Naive thymus-derived CD4-positive, alpha-beta T cell (primary cell): ENCODE measurements at regions not wholly inside any gene's neighbourhood (a gene's known extent, or its start where the extent isn't known, plus 50 kb on each side); places are given as distances from the start of the nearest gene placed in this dataset.

ENCODE experiments used
- ATAC-seq: fragments of 150-1000 bp; cut with Tn5 transposase; 2 replicates; pipeline ENCODE4 v1.10.0; 2021; ENCODE audit warnings: mild to moderate bottlenecking, moderate library complexity
- CTCF ChIA-PET: fragments of 350-600 bp; sonication (Branson Sonifier 250); formaldehyde crosslinking; loops from one replicate; lab custom pipeline; 2021; ENCODE audit warnings: antibody characterized with exemption; lab: Charles Lee
- POLR2A ChIA-PET: fragments of 350-600 bp; sonication (Branson Sonifier 250); formaldehyde crosslinking; loops from one replicate; lab custom pipeline; 2021; ENCODE audit warnings: antibody characterized with exemption, inconsistent platforms; lab: Charles Lee
- DNase-seq, 9 donors: peaks; one replicate each; pipeline versions ENCODE4 v3.0.0 to v3.0.0-alpha.2; 2020 to 2022; ENCODE audit warnings: mixed read lengths in 1 of 9
- H3K27ac ChIP-seq: one replicate; pipeline ENCODE4 v1.7.0; 2013; ENCODE audit warnings: mild to moderate bottlenecking, low read depth, low read length, moderate library complexity
- H3K27me3 ChIP-seq, 2 donors: one replicate each; pipeline ENCODE4 v1.7.0; 2013; ENCODE audit warnings: low read length in 2 of 2, mild to moderate bottlenecking in 2 of 2, moderate library complexity in 2 of 2; ENCODE audit not compliant: control insufficient read depth in 2 of 2, insufficient read depth in 2 of 2
- H3K36me3 ChIP-seq, 3 experiments: 1 replicate in 2 of 3; 2 replicates in 1 of 3; pipeline ENCODE4 v1.7.0; 2013; ENCODE audit warnings: low read length in 3 of 3, mild to moderate bottlenecking in 3 of 3, moderate library complexity in 1 of 3; ENCODE audit not compliant: insufficient read depth in 3 of 3, control insufficient read depth in 2 of 3
- H3K4me1 ChIP-seq, 2 donors: one replicate each; pipeline ENCODE4 v1.7.0; 2013; ENCODE audit warnings: low read length in 2 of 2, mild to moderate bottlenecking in 2 of 2, moderate library complexity in 1 of 2; ENCODE audit not compliant: control insufficient read depth in 2 of 2, insufficient read depth in 2 of 2
- H3K4me3 ChIP-seq: 2 replicates; pipeline ENCODE4 v1.7.0; 2013; ENCODE audit warnings: mild to moderate bottlenecking, low read length
- H3K9me3 ChIP-seq, 3 experiments: 1 replicate in 2 of 3; 2 replicates in 1 of 3; pipeline ENCODE4 v1.7.0; 2013; ENCODE audit warnings: low read length in 3 of 3; ENCODE audit not compliant: control insufficient read depth in 2 of 3
- H3K27ac Mint-ChIP-seq, 9 donors: one replicate each; pipeline ENCODE4 v1.8.0; 2020 to 2022; ENCODE audit warnings: mixed read lengths in 9 of 9, mild to moderate bottlenecking in 8 of 9, moderate library complexity in 5 of 9, inconsistent platforms in 2 of 9
- H3K27me3 Mint-ChIP-seq, 5 donors: one replicate each; pipeline ENCODE4 v1.8.0; 2021 to 2022; ENCODE audit warnings: mixed read lengths in 5 of 5, mild to moderate bottlenecking in 1 of 5
- H3K36me3 Mint-ChIP-seq, 5 donors: one replicate each; pipeline ENCODE4 v1.8.0; 2020 to 2022; ENCODE audit warnings: mixed read lengths in 5 of 5, mild to moderate bottlenecking in 3 of 5, inconsistent platforms in 1 of 5
- H3K4me1 Mint-ChIP-seq, 7 donors: one replicate each; pipeline ENCODE4 v1.8.0; 2020 to 2022; ENCODE audit warnings: mixed read lengths in 7 of 7, mild to moderate bottlenecking in 3 of 7, inconsistent platforms in 1 of 7
- H3K4me3 Mint-ChIP-seq, 10 donors: one replicate each; pipeline ENCODE4 v1.8.0; 2020 to 2022; ENCODE audit warnings: mild to moderate bottlenecking in 10 of 10, mixed read lengths in 10 of 10, moderate library complexity in 6 of 10, inconsistent platforms in 2 of 10
- H3K9me3 Mint-ChIP-seq, 11 donors: one replicate each; pipeline ENCODE4 v1.8.0; 2020 to 2022; ENCODE audit warnings: mixed read lengths in 11 of 11, mild to moderate bottlenecking in 4 of 11, inconsistent platforms in 1 of 11, moderate library complexity in 1 of 11
- intact Hi-C, 2 donors: fragments of 100-400 bp; cut with micrococcal nuclease; formaldehyde crosslinking; loops; one replicate each; pipeline ENCODE4 v1.15.1; 2023

DNA sequence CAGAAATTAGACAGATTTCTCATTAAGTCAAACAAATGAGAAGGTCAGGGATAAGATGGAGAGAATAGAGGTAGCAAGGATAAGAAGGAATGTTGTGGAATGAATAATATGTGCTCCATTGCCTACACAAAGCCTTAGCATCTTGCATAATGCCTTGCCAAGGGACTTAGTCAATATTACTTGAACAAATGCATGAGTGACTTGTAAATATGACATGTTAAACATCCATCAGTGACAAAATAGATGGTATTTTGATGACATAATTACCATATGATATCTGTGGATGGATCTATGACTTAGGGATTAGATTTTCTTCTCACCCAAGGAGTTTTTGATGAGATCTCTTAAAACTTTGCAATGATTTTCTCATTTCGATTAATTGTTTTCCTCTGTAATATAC, 194.1 kb upstream of the RASSF8 start:
- H3K4me3 ChIP-seq, result no peak overlapping the region
- H3K36me3 ChIP-seq, result no peaks in the 10 kb centered on the region
- POLR2A ChIA-PET, result no interaction called here
- H3K27me3 ChIP-seq, result no peaks in the 10 kb centered on the region
- no peak for ATAC-seq
- H3K27ac ChIP-seq, result no peak overlapping the region
- no peaks in the 10 kb centered on the region for H3K4me1 ChIP-seq
- peaks cover 0 to 7% (median 5%) of the 10 kb centered on the region in 5 donors for H3K27me3 Mint-ChIP-seq
- H3K27ac Mint-ChIP-seq, result no peak overlapping the region
- no peak for DNase-seq
- no peaks in the 10 kb centered on the region for H3K36me3 Mint-ChIP-seq
- no peaks in the 10 kb centered on the region for H3K9me3 ChIP-seq
- intact Hi-C loops, result no loop called here
- no peaks in the 10 kb centered on the region for H3K9me3 Mint-ChIP-seq
- H3K4me1 Mint-ChIP-seq, result no peaks in the 10 kb centered on the region
- CTCF ChIA-PET, result no interaction called here
- no peak overlapping the region for H3K4me3 Mint-ChIP-seq

DNA sequence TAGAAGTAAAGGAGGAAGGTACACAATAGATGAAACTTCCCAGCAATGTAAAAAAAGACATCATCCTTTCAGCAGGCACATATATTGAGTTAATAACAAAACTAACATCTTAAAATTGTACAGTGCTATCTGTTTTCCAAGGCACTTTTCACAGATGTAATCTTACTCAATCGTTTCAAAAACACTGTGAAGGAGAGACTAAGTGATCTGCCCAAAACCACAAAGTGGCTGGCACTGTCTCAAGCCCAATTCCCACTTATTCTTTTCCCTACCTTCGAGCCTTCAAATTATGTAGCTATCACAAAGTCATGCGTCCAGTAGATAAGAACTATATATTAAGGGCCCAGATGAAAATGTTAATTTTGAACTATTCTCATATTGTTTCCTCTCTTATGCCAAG, 193.6 kb upstream of the RASSF8 start:
- DNase-seq (no peak), ATAC-seq (no peak)
- H3K36me3 ChIP-seq, result no peaks in the 10 kb centered on the region
- H3K4me3 ChIP-seq, result no peak overlapping the region
- ChIA-PET CTCF (no interaction called here), POLR2A (no interaction called here)
- no peaks in the 10 kb centered on the region for H3K4me1 ChIP-seq
- Mint-ChIP-seq H3K36me3 (no peaks in the 10 kb centered on the region), H3K27me3 (peaks cover 0 to 7% (median 4%) of the 10 kb centered on the region in 5 donors), H3K4me3 (no peak overlapping the region), H3K27ac (no peak overlapping the region), H3K4me1 (peaks cover 0 to 3% (median 0%) of the 10 kb centered on the region in 7 donors), H3K9me3 (no peaks in the 10 kb centered on the region)
- no peaks in the 10 kb centered on the region for H3K27me3 ChIP-seq
- no peak overlapping the region for H3K27ac ChIP-seq
- intact Hi-C loops, result no loop called here
- H3K9me3 ChIP-seq, result no peaks in the 10 kb centered on the region

DNA sequence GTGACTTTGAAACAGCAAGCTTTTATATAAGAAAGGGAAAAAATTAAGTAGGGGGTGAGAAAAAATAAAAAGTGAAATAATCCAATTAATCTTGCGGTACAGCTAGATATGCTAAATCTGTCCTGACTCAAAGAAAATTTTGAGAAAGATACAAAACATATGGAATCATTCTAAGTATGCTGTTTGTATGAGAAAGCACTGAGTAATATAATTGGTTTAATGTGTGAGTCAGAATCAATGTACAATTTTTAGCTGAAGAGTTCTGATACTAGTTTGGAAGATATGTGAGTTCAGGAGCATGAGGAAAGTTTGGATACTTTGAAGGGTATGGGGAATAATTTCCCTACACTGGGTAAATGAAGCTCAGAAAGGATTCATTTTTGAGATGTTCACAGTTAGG, 190.9 kb upstream of the RASSF8 start:
- H3K27me3 Mint-ChIP-seq, result peaks cover 0 to 7% (median 3%) of the 10 kb centered on the region in 5 donors
- DNase-seq (no peak), ATAC-seq (no peak)
- Histone ChIP-seq H3K27ac (no peak overlapping the region), H3K27me3 (no peaks in the 10 kb centered on the region), H3K4me3 (no peak overlapping the region), H3K9me3 (no peaks in the 10 kb centered on the region), H3K36me3 (no peaks in the 10 kb centered on the region), H3K4me1 (no peaks in the 10 kb centered on the region)
- H3K27ac Mint-ChIP-seq, result no peak overlapping the region
- H3K4me1 Mint-ChIP-seq, result peaks cover 0 to 3% (median 0%) of the 10 kb centered on the region in 7 donors
- H3K36me3 Mint-ChIP-seq, result no peaks in the 10 kb centered on the region
- intact Hi-C loops, result no loop called here
- ChIA-PET CTCF (interaction anchor here (0.7 kb wide), 1 partner anchor 227 kb away, joined by 4 read pairs; no protein-coding TSS in a partner anchor), POLR2A (no interaction called here)
- H3K9me3 Mint-ChIP-seq, result peaks cover 0 to 3% (median 0%) of the 10 kb centered on the region in 11 donors
- no peak overlapping the region for H3K4me3 Mint-ChIP-seq

DNA sequence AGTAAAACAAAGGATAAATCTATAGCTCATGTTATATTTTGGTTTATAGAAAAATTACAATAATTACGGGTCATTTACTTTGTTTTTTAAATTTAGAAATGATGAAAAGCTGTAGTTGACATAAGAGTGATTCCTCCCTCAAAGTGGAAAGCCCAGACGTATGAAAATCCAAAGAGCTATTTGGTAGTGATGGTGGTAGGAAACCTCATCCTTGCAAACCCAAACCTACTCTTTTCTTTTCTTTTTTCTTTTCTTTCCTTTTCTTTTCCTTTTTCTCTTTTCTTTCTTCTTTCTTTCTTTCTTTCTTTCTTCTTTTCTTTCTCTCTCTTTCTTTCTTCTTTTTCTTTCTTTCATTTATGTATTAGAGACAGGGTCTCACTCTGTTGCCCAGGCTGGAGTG, 190.3 kb upstream of the RASSF8 start:
- H3K4me3 ChIP-seq, result no peak overlapping the region
- POLR2A ChIA-PET, result no interaction called here
- H3K4me3 Mint-ChIP-seq, result no peak overlapping the region

DNA sequence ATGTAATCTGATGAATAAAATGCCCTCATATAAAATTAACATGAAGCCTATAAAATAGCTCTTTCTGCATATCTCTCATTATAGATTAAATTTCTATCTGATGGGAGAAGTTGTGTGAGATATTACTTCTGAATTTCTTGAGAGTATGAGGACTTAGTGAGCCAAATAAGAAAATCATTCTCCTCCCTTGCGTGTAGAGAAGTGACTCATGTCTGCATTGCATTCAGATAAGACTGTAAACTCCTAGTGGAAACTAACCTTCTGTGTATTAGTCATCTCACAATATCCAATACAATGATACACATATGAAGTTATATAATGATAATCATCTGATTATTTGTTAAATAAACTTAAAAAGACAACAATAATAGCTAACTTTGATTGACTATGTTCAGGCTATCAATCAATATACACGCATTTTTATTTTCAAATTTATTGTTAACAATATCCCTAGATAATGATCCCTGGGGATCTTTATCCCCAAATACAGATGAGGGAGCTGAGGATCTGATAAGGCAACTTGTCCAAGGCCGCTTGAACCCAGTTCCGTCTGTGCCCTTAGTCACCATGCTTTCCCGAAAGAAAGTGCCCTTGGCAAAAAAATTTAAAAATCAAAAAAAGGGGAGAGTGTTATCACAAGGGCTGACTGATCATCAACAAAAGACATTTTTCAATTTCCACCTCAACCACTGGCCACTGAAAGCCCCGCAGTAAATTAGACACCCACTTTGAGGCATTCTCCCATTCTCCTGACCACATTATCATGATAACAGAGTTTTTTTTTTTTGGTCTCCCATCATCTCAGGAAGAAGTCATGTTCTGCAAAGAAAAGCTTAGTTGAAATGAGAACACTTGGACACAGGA, 189.2 kb upstream of the RASSF8 start:
- H3K27me3 ChIP-seq, result no peaks in the 10 kb centered on the region
- ChIA-PET POLR2A (no interaction called here), CTCF (no interaction called here)
- no peaks in the 10 kb centered on the region for H3K4me1 ChIP-seq
- H3K9me3 ChIP-seq, result no peaks in the 10 kb centered on the region
- DNase-seq (no peak), ATAC-seq (no peak)
- Mint-ChIP-seq H3K4me3 (no peak overlapping the region), H3K27me3 (peaks cover 0 to 7% (median 0%) of the 10 kb centered on the region in 5 donors), H3K9me3 (peaks cover 0 to 3% (median 0%) of the 10 kb centered on the region in 11 donors), H3K36me3 (no peaks in the 10 kb centered on the region), H3K27ac (no peak overlapping the region), H3K4me1 (peaks cover 0 to 3% (median 0%) of the 10 kb centered on the region in 7 donors)
- H3K27ac ChIP-seq, result no peak overlapping the region
- intact Hi-C loops, result no loop called here
- no peaks in the 10 kb centered on the region for H3K36me3 ChIP-seq
- H3K4me3 ChIP-seq, result no peak overlapping the region

More for the DNA sequence above, 190.3 kb upstream of the RASSF8 start:
- H3K4me1 ChIP-seq, result no peaks in the 10 kb centered on the region
- ATAC-seq, result no peak
- Mint-ChIP-seq H3K36me3 (no peaks in the 10 kb centered on the region), H3K4me1 (peaks cover 0 to 3% (median 0%) of the 10 kb centered on the region in 7 donors), H3K27ac (no peak overlapping the region), H3K27me3 (peaks cover 0 to 7% (median 3%) of the 10 kb centered on the region in 5 donors), H3K9me3 (peaks cover 0 to 3% (median 0%) of the 10 kb centered on the region in 11 donors)
- intact Hi-C loops, result no loop called here
- DNase-seq, result no peak
- H3K27me3 ChIP-seq, result no peaks in the 10 kb centered on the region
- no peaks in the 10 kb centered on the region for H3K9me3 ChIP-seq
- no peaks in the 10 kb centered on the region for H3K36me3 ChIP-seq
- CTCF ChIA-PET, result interaction anchor here (0.7 kb wide), 1 partner anchor 226 kb away, joined by 4 read pairs; no protein-coding TSS in a partner anchor
- no peak overlapping the region for H3K27ac ChIP-seq

DNA sequence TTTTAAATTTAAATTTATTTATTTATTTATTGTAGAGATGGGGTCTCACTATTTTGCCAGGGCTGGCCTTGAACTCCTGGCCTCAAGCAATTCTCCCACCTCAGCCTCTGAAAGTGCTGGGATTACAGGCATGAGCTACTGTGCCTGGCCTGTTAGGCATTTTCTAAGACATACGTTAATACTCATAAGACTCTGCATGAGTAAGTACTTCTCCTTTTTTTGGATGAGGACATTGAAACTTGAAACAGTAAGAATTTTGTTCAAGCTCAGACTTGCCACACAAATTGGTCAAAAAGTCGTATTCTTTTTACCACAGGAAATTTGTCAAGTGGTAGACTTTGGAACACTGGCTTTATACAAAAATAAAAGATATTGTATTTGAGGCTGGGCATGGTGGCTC, 187.4 kb upstream of the RASSF8 start:
- DNase-seq, result no peak
- Histone ChIP-seq H3K4me1 (no peaks in the 10 kb centered on the region), H3K4me3 (no peak overlapping the region), H3K36me3 (no peaks in the 10 kb centered on the region), H3K9me3 (no peaks in the 10 kb centered on the region), H3K27me3 (no peaks in the 10 kb centered on the region), H3K27ac (no peak overlapping the region)
- Mint-ChIP-seq H3K9me3 (peaks cover 0 to 3% (median 0%) of the 10 kb centered on the region in 11 donors), H3K4me3 (no peak overlapping the region), H3K27me3 (peaks cover 0 to 7% (median 0%) of the 10 kb centered on the region in 5 donors), H3K36me3 (no peaks in the 10 kb centered on the region), H3K27ac (no peak overlapping the region), H3K4me1 (peaks cover 0 to 3% (median 0%) of the 10 kb centered on the region in 7 donors)
- intact Hi-C loops, result no loop called here
- ATAC-seq, result no peak
- ChIA-PET CTCF (no interaction called here), POLR2A (no interaction called here)

DNA sequence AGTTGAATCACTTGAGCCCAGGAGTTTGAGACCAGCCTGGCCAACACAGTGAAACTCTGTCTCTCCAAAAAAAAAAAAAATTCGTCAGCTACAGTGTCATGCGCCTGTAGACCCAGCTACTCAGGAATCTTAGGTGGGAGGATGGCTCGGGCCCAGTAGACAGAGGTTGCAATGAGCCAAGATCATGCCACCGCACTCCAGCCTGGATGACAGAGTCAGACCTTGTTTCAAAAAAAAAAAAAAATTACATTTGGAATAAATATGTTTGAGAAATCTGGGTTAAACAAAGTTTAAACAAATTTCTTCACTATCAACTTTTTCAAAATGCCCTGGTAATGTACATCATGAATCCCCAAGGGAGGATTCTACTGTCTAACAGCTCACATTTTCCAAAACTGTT, 187.0 kb upstream of the RASSF8 start:
- H3K27ac Mint-ChIP-seq, result no peak overlapping the region
- H3K4me3 ChIP-seq, result no peak overlapping the region
- no peak overlapping the region for H3K27ac ChIP-seq
- ATAC-seq, result no peak
- peaks cover 0 to 3% (median 0%) of the 10 kb centered on the region in 7 donors for H3K4me1 Mint-ChIP-seq
- no peak for DNase-seq
- no peaks in the 10 kb centered on the region for H3K9me3 ChIP-seq
- no peaks in the 10 kb centered on the region for H3K27me3 ChIP-seq
- intact Hi-C loops, result no loop called here
- no peaks in the 10 kb centered on the region for H3K36me3 ChIP-seq
- no peaks in the 10 kb centered on the region for H3K4me1 ChIP-seq
- POLR2A ChIA-PET, result no interaction called here
- no peaks in the 10 kb centered on the region for H3K36me3 Mint-ChIP-seq
- peaks cover 0 to 3% (median 0%) of the 10 kb centered on the region in 11 donors for H3K9me3 Mint-ChIP-seq
- CTCF ChIA-PET, result no interaction called here
- no peak overlapping the region for H3K4me3 Mint-ChIP-seq
- H3K27me3 Mint-ChIP-seq, result peaks cover 0 to 7% (median 0%) of the 10 kb centered on the region in 5 donors
